MM.1S (cell line): ENCODE measurements at regions not wholly inside any gene's neighbourhood (a gene's known extent, or its start where the extent isn't known, plus 50 kb on each side); places are given as distances from the start of the nearest gene placed in this dataset.
"Not testable (repeated sequence)": the region's sequence is repeated elsewhere in the genome, so short reads cannot be mapped to it uniquely, and the experiment has no call there.

ENCODE experiments used
- EZH2 ChIP-seq: fragments of 300-600 bp; sonication (generic); optimal IDR thresholded peaks from 2 replicates; pipeline ENCODE3; 2017; ENCODE audit warnings: low read depth, mild to moderate bottlenecking, antibody characterized with exemption, low read length, mixed read lengths
- EZH2phosphoT487 ChIP-seq: fragments of 300-600 bp; sonication (generic); IDR thresholded peaks from 2 replicates; pipeline ENCODE4 v1.6.1; 2018; ENCODE audit warnings: antibody characterized with exemption, low read length
- TF ChIP-seq, protein P1 (sequence below): fragments of 300-600 bp; sonication (generic); IDR thresholded peaks from 2 replicates; pipeline ENCODE4 v1.5.1; 2016; ENCODE audit warnings: antibody characterized with exemption, low read length, mixed read lengths

DNA sequence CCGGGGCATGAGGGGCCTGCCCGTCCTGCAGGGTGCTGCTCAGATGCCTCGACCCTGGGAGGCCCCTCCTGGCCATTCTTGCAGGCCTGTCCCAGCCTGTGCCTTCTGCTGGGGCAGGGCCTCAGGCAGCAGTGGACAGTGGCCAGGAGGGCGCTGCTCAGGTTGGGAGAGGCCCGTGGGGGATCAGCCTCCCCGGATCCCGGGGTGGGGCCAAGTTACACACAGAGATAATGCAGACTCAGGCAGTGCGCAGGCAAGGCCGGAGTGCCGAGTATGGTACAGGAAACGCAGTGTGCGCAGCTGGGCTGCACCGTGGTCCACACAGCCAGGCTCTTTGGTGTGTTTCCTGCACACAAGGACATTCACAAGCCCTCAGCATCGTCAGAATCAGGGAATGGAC lies 147.6 kb downstream of the LAT start:
- TF ChIP-seq, protein P1, sequence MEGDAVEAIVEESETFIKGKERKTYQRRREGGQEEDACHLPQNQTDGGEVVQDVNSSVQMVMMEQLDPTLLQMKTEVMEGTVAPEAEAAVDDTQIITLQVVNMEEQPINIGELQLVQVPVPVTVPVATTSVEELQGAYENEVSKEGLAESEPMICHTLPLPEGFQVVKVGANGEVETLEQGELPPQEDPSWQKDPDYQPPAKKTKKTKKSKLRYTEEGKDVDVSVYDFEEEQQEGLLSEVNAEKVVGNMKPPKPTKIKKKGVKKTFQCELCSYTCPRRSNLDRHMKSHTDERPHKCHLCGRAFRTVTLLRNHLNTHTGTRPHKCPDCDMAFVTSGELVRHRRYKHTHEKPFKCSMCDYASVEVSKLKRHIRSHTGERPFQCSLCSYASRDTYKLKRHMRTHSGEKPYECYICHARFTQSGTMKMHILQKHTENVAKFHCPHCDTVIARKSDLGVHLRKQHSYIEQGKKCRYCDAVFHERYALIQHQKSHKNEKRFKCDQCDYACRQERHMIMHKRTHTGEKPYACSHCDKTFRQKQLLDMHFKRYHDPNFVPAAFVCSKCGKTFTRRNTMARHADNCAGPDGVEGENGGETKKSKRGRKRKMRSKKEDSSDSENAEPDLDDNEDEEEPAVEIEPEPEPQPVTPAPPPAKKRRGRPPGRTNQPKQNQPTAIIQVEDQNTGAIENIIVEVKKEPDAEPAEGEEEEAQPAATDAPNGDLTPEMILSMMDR = not testable (repeated sequence)
- TF ChIP-seq EZH2phosphoT487, EZH2: not testable (repeated sequence)
